CD14-positive monocyte (primary cell): ENCODE measurements at regions not wholly inside any gene's neighbourhood (a gene's known extent, or its start where the extent isn't known, plus 50 kb on each side); places are given as distances from the start of the nearest gene placed in this dataset.
"Not testable (repeated sequence)": the region's sequence is repeated elsewhere in the genome, so short reads cannot be mapped to it uniquely, and the experiment has no call there.

Source experiments
- DNase-seq, 3 donors: peaks; one replicate each; pipeline ENCODE4 v3.0.0-alpha.2; 2011 to 2022
- H2AFZ ChIP-seq: 2 replicates; pipeline ENCODE4 v1.6.0; 2012; ENCODE audit warnings: mild to moderate bottlenecking, low read depth, low read length, inconsistent platforms; ENCODE audit not compliant: insufficient read depth, poor library complexity, severe bottlenecking
- H3K27ac ChIP-seq, 2 donors: 1 replicate in 1 of 2; 2 replicates in 1 of 2; pipeline ENCODE4 v1.5.1; 2012 to 2013; ENCODE audit warnings: low read length in 2 of 2, control low read depth in 1 of 2, inconsistent platforms in 1 of 2, low read depth in 1 of 2, mild to moderate bottlenecking in 1 of 2
- H3K27me3 ChIP-seq, 2 donors: one replicate each; pipeline versions ENCODE4 v1.6.0 to v1.6.1; 2011 to 2013; ENCODE audit warnings: low read length in 2 of 2; ENCODE audit not compliant: control insufficient read depth in 2 of 2, insufficient read depth in 2 of 2
- H3K36me3 ChIP-seq, 2 donors: replicated peaks in 1 of 2; 1 replicate in 1 of 2; 2 replicates in 1 of 2; pipeline versions ENCODE4 v1.5.1 to v1.6.1; 2012 to 2013; ENCODE audit warnings: low read length in 2 of 2, control low read depth in 1 of 2, inconsistent platforms in 1 of 2, mild to moderate bottlenecking in 1 of 2; ENCODE audit not compliant: insufficient read depth in 2 of 2, control insufficient read depth in 1 of 2
- H3K4me1 ChIP-seq, 2 donors: 1 replicate in 1 of 2; 2 replicates in 1 of 2; pipeline versions ENCODE4 v1.5.1 to v1.6.1; 2012 to 2013; ENCODE audit warnings: low read length in 2 of 2, control low read depth in 1 of 2, inconsistent platforms in 1 of 2, mild to moderate bottlenecking in 1 of 2, moderate library complexity in 1 of 2; ENCODE audit not compliant: insufficient read depth in 2 of 2, control insufficient read depth in 1 of 2
- H3K4me2 ChIP-seq: replicated peaks from 2 replicates; pipeline ENCODE3; 2012; ENCODE audit warnings: low read length, moderate library complexity, mild to moderate bottlenecking; ENCODE audit not compliant: poor library complexity, severe bottlenecking; ENCODE audit errors: extremely low read depth
- H3K4me3 ChIP-seq, 3 experiments: fragments of 200-600 bp in 1 of 3; sonication (generic) in 1 of 3; replicated peaks in 1 of 3; 1 replicate in 2 of 3; 2 replicates in 1 of 3; pipeline ENCODE4 v1.5.1; 2011 to 2013; ENCODE audit warnings: low read length in 3 of 3, mild to moderate bottlenecking in 3 of 3, control low read depth in 2 of 3, low read depth in 2 of 3, inconsistent platforms in 1 of 3, moderate library complexity in 1 of 3
- H3K79me2 ChIP-seq: 2 replicates; pipeline ENCODE4 v1.6.0; 2012; ENCODE audit warnings: mild to moderate bottlenecking, control low read depth, inconsistent platforms, low read length, moderate library complexity; ENCODE audit not compliant: insufficient read depth
- H3K9ac ChIP-seq: 2 replicates; pipeline ENCODE4 v1.6.0; 2017; ENCODE audit warnings: low read length, mild to moderate bottlenecking; ENCODE audit not compliant: insufficient read depth, poor library complexity, severe bottlenecking
- H3K9me3 ChIP-seq, 2 donors: replicated peaks in 1 of 2; 1 replicate in 1 of 2; 2 replicates in 1 of 2; pipeline versions ENCODE4 v1.5.1 to v1.6.1; 2012 to 2013; ENCODE audit warnings: low read length in 2 of 2, control low read depth in 1 of 2; ENCODE audit not compliant: control insufficient read depth in 1 of 2, insufficient read depth in 1 of 2
- H4K20me1 ChIP-seq: 2 replicates; pipeline ENCODE4 v1.6.0; 2012; ENCODE audit warnings: mild to moderate bottlenecking, low read length, control low read depth, moderate library complexity; ENCODE audit not compliant: insufficient read depth
- H3K27ac Mint-ChIP-seq, 7 donors: one replicate each; pipeline ENCODE4 v1.8.0; 2020; ENCODE audit warnings: mild to moderate bottlenecking in 7 of 7, mixed read lengths in 7 of 7, moderate library complexity in 6 of 7, inconsistent platforms in 2 of 7
- H3K27me3 Mint-ChIP-seq, 3 donors: one replicate each; pipeline ENCODE4 v1.8.0; 2021 to 2022; ENCODE audit warnings: low read depth in 3 of 3, mild to moderate bottlenecking in 3 of 3, mixed read lengths in 3 of 3, moderate library complexity in 3 of 3, inconsistent platforms in 1 of 3
- H3K36me3 Mint-ChIP-seq, 2 donors: one replicate each; pipeline ENCODE4 v1.8.0; 2020; ENCODE audit warnings: mixed read lengths in 2 of 2, inconsistent platforms in 1 of 2, mild to moderate bottlenecking in 1 of 2
- H3K4me1 Mint-ChIP-seq: one replicate; pipeline ENCODE4 v1.8.0; 2020; ENCODE audit warnings: mild to moderate bottlenecking, mixed read lengths
- H3K4me3 Mint-ChIP-seq, 2 donors: one replicate each; pipeline ENCODE4 v1.8.0; 2020; ENCODE audit warnings: mild to moderate bottlenecking in 2 of 2, mixed read lengths in 2 of 2, moderate library complexity in 1 of 2
- H3K9me3 Mint-ChIP-seq, 7 donors: one replicate each; pipeline ENCODE4 v1.8.0; 2020 to 2022; ENCODE audit warnings: mixed read lengths in 7 of 7, mild to moderate bottlenecking in 6 of 7, moderate library complexity in 6 of 7, inconsistent platforms in 2 of 7
- WGBS: methylation state at CpG from one replicate; pipeline ENCODE4 v1.1.5; 2013; ENCODE audit warnings: missing lambda C conversion rate; ENCODE audit not compliant: insufficient coverage; 5-methylcytosine and 5-hydroxymethylcytosine counted together
- intact Hi-C, 2 donors: fragments of 100-400 bp; cut with micrococcal nuclease; formaldehyde crosslinking; loops; one replicate each; pipeline versions ENCODE4 v1.15.0 to v1.15.1; 2023
- TF ChIP-seq, protein P1 (sequence below): fragments of 200-600 bp; IDR thresholded peaks from one replicate; pipeline ENCODE4 v1.8.0; 2022; ENCODE audit warnings: antibody characterized with exemption, mild to moderate bottlenecking

DNA sequence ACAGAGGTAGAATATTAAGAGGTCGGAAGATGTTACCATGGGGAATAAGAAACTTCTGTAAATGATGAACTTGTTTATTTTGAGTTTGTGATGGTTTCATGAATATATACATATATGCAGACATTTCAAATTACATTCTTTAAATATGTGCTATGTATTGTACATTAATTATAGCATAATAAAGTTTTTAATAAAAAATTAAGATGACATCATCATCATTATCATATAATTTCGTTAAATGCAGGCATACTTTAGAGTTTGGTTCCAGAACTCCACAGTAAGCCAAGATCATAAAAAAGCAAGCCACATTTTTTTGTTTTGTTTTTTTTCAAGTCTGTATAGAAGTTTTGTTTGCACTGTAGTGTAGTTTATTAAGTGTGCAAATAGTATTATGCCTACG is 1403.5 kb downstream of the EFNA5 start:
- H3K79me2 ChIP-seq, result no peaks in the 10 kb centered on the region
- H3K36me3 ChIP-seq, result no peaks in the 10 kb centered on the region
- no CpG with 5 or more reads among the region's 3 CpGs for WGBS
- no peak overlapping the region for H3K27ac Mint-ChIP-seq
- H3K9ac ChIP-seq, result no peak overlapping the region
- no peaks in the 10 kb centered on the region for H3K27me3 ChIP-seq
- H3K36me3 Mint-ChIP-seq, result no peaks in the 10 kb centered on the region
- H3K27me3 Mint-ChIP-seq, result no peaks in the 10 kb centered on the region
- H3K9me3 ChIP-seq, result no peaks in the 10 kb centered on the region
- H2AFZ ChIP-seq, result no peak overlapping the region
- H4K20me1 ChIP-seq, result no peaks in the 10 kb centered on the region
- H3K4me1 Mint-ChIP-seq, result no peaks in the 10 kb centered on the region
- H3K4me1 ChIP-seq, result no peaks in the 10 kb centered on the region
- intact Hi-C loops, result no loop called here
- TF ChIP-seq, protein P1, sequence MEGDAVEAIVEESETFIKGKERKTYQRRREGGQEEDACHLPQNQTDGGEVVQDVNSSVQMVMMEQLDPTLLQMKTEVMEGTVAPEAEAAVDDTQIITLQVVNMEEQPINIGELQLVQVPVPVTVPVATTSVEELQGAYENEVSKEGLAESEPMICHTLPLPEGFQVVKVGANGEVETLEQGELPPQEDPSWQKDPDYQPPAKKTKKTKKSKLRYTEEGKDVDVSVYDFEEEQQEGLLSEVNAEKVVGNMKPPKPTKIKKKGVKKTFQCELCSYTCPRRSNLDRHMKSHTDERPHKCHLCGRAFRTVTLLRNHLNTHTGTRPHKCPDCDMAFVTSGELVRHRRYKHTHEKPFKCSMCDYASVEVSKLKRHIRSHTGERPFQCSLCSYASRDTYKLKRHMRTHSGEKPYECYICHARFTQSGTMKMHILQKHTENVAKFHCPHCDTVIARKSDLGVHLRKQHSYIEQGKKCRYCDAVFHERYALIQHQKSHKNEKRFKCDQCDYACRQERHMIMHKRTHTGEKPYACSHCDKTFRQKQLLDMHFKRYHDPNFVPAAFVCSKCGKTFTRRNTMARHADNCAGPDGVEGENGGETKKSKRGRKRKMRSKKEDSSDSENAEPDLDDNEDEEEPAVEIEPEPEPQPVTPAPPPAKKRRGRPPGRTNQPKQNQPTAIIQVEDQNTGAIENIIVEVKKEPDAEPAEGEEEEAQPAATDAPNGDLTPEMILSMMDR, result no peak
- no peak overlapping the region for H3K27ac ChIP-seq
- no peak overlapping the region for H3K4me2 ChIP-seq
- no peak for DNase-seq
- H3K4me3 ChIP-seq, result no peak overlapping the region
- no peak overlapping the region for H3K4me3 Mint-ChIP-seq
- no peaks in the 10 kb centered on the region for H3K9me3 Mint-ChIP-seq

DNA sequence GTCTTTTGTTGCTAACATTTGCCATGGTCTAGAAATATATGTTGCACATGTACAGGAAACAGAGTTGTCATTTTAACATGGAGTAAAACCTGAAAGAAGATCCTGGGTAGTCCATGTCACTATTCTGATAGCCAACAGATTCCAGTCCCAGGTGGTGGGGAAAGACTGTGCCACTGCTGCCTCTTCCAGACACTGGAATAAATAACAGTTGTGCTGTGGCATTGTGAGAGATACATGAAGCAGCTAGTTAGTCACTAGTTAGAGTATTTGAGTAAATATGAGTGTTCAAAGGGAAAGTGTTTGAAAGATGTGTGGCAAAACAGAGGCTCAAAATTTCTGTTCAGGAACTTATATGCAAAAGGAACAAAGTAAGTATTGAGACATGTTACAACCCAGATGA is 1408.3 kb downstream of the EFNA5 start:
- Mint-ChIP-seq H3K9me3 (peaks cover 0 to 2% (median 0%) of the 10 kb centered on the region in 7 donors), H3K4me3 (no peak overlapping the region)
- intact Hi-C loops, result no loop called here

DNA sequence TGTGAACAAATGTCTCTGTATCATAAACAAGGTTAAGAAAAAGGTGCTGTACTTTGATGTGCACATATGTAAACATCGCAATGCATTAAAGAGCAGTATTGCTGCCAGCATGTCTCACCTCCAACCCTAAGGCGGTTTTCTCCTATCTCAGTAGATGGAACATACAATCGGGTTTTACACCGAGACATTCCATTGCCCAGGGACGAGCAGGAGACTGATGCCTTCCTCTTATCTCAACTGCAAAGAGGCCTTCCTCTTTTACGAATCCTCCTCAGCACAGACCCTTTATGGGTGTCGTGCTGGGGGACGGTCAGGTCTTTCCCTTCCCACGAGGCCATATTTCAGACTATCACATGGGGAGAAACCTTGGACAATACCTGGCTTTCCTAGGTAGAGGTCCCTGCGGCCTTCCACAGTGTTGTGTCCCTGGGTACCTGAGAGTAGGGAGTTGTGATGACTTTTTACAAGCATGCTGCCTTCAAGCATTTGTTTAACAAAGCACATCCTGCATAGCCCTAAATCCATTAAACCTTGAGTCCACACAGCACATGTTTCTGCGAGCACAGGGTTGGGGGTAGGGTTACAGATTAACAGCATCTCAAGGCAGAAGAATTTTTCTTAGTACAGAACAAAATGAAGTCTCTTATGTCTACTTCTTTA is 1411.2 kb downstream of the EFNA5 start:
- intact Hi-C loops, result not testable (repeated sequence)

More for the DNA sequence above, 1408.3 kb downstream of the EFNA5 start:
- H3K27me3 Mint-ChIP-seq, result peaks cover 0 to 1% (median 0%) of the 10 kb centered on the region in 3 donors
- H3K36me3 Mint-ChIP-seq, result no peaks in the 10 kb centered on the region
- H3K4me1 ChIP-seq, result no peaks in the 10 kb centered on the region
- H2AFZ ChIP-seq, result no peak overlapping the region
- no peak overlapping the region for H3K9ac ChIP-seq
- DNase-seq, result no peak
- no peaks in the 10 kb centered on the region for H3K36me3 ChIP-seq
- no peak overlapping the region for H3K27ac Mint-ChIP-seq
- no peak overlapping the region for H3K4me3 ChIP-seq
- no peak overlapping the region for H3K27ac ChIP-seq
- no peaks in the 10 kb centered on the region for H3K27me3 ChIP-seq
- no peak overlapping the region for H3K4me2 ChIP-seq
- H3K9me3 ChIP-seq, result no peaks in the 10 kb centered on the region
- no peaks in the 10 kb centered on the region for H3K79me2 ChIP-seq
- TF ChIP-seq, protein P1, result no peak
- H4K20me1 ChIP-seq, result no peaks in the 10 kb centered on the region
- no peaks in the 10 kb centered on the region for H3K4me1 Mint-ChIP-seq

More for the DNA sequence above, 1411.2 kb downstream of the EFNA5 start:
- H3K27ac ChIP-seq, H3K9me3 Mint-ChIP-seq, H3K4me1 Mint-ChIP-seq, H3K4me2 ChIP-seq, H3K36me3 Mint-ChIP-seq, H3K36me3 ChIP-seq, H3K9me3 ChIP-seq, H2AFZ ChIP-seq, DNase-seq, H3K27me3 Mint-ChIP-seq, H3K4me1 ChIP-seq, H4K20me1 ChIP-seq, H3K9ac ChIP-seq, H3K27me3 ChIP-seq, H3K4me3 Mint-ChIP-seq, H3K79me2 ChIP-seq, H3K4me3 ChIP-seq, H3K27ac Mint-ChIP-seq: not testable (repeated sequence)
- WGBS, result 83% methylated on average over 2 of the region's 11 CpGs
